ENCODE measurements at regions not wholly inside any gene's neighbourhood (a gene's known extent, or its start where the extent isn't known, plus 50 kb on each side); places are given as distances from the start of the nearest gene placed in this dataset.

GRCh38 chr4:123696687-123697086, 300.1 kb downstream of the SPRY1 start:
- TF ChIP-seq CTCF (IDR thresholded peaks at IDR 0.05) = no peak
- Histone ChIP-seq H3K27ac (no peak overlapping the region), H3K4me3 (no peak overlapping the region)
- no peak for DNase-seq (ENCODE audit: low spot score)

- no peak for DNase-seq (ENCODE audit: low spot score)
- Histone ChIP-seq H3K27ac (no peak overlapping the region), H3K4me3 (no peak overlapping the region)
- TF ChIP-seq CTCF (IDR thresholded peaks at IDR 0.05) = no peak
Measured at GRCh38 chr4:123698556-123698955, 302.0 kb downstream of the SPRY1 start.

GRCh38 chr4:123699880-123700771, 303.5 kb downstream of the SPRY1 start:
- no peak for DNase-seq (ENCODE audit: low spot score)
- TF ChIP-seq CTCF (IDR thresholded peaks at IDR 0.05) = no peak
- peak overlapping the region; percentile 51 for H3K4me3 ChIP-seq
- H3K27ac ChIP-seq = peak overlapping the region; percentile 49 to 70

- Histone ChIP-seq H3K4me3 (peak overlapping the region; percentile 51), H3K27ac (no peak overlapping the region)
- TF ChIP-seq CTCF (IDR thresholded peaks at IDR 0.05) = no peak
- no peak for DNase-seq (ENCODE audit: low spot score)
Measured at GRCh38 chr4:123701131-123701575, 304.6 kb downstream of the SPRY1 start.

GRCh38 chr4:123705419-123705818, 308.8 kb downstream of the SPRY1 start:
- no peak overlapping the region for H3K27ac ChIP-seq
- DNase-seq (ENCODE audit: low spot score) = no peak
- no peak for TF ChIP-seq CTCF (IDR thresholded peaks at IDR 0.05)
- no peak overlapping the region for H3K4me3 ChIP-seq

GRCh38 chr4:123706973-123707372, 310.4 kb downstream of the SPRY1 start:
- H3K4me3 ChIP-seq = no peak overlapping the region
- TF ChIP-seq CTCF (IDR thresholded peaks at IDR 0.05) = no peak
- no peak for DNase-seq (ENCODE audit: low spot score)
- no peak overlapping the region for H3K27ac ChIP-seq

GRCh38 chr4:123708902-123709301, 312.3 kb downstream of the SPRY1 start:
- TF ChIP-seq CTCF (IDR thresholded peaks at IDR 0.05) = no peak
- DNase-seq (ENCODE audit: low spot score) = no peak

More at GRCh38 chr4:123708902-123709301, 312.3 kb downstream of the SPRY1 start:
- Histone ChIP-seq H3K4me3 (no peak overlapping the region), H3K27ac (no peak overlapping the region)

All from coronary artery (tissue), 2 donors.